Upper lobe of left lung (tissue), 4 donors: ENCODE measurements at regions not wholly inside any gene's neighbourhood (a gene's known extent, or its start where the extent isn't known, plus 50 kb on each side); places are given as distances from the start of the nearest gene placed in this dataset.

ENCODE experiments used
- POLR2A ChIP-seq, 4 donors: fragments of 450-650 bp; IDR thresholded peaks; one replicate each; pipeline ENCODE4 v1.5.1; 2016 to 2017; ENCODE audit warnings: antibody characterized with exemption in 4 of 4, mild to moderate bottlenecking in 2 of 4
- POLR2AphosphoS5 ChIP-seq, 2 donors: sonication (generic); formaldehyde crosslinking; IDR thresholded peaks; one replicate each; pipeline ENCODE4 v1.5.1; 2017; ENCODE audit warnings: antibody characterized with exemption in 2 of 2
- TF ChIP-seq, protein P1 (sequence below), 6 experiments: fragments of 450-650 bp in 4 of 6; fragments of 200-600 bp in 2 of 6; sonication (generic) in 2 of 6; IDR thresholded peaks; one replicate each; pipeline ENCODE4 v1.5.1; 2016 to 2019; ENCODE audit warnings: antibody characterized with exemption in 6 of 6

DNA sequence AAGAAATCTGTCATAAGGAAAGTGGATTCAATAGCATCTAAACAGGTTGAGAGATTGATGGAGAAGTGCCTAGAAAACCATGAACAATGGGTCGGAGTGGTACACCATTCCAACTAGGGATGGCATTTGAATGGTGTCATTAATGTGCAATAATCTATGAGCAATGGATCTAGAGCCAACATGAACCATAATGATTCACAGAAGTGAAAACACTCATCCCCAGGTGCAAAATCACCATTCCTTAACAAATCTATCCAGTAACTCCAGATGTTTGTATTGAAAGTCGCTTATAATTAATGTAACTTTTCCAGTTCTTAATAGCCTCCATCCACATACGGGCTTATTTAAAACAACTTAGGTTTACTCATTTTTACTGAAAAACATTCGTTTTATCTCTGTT lies 201.3 kb upstream of the ADGRL4 start:
- TF ChIP-seq, protein P1, sequence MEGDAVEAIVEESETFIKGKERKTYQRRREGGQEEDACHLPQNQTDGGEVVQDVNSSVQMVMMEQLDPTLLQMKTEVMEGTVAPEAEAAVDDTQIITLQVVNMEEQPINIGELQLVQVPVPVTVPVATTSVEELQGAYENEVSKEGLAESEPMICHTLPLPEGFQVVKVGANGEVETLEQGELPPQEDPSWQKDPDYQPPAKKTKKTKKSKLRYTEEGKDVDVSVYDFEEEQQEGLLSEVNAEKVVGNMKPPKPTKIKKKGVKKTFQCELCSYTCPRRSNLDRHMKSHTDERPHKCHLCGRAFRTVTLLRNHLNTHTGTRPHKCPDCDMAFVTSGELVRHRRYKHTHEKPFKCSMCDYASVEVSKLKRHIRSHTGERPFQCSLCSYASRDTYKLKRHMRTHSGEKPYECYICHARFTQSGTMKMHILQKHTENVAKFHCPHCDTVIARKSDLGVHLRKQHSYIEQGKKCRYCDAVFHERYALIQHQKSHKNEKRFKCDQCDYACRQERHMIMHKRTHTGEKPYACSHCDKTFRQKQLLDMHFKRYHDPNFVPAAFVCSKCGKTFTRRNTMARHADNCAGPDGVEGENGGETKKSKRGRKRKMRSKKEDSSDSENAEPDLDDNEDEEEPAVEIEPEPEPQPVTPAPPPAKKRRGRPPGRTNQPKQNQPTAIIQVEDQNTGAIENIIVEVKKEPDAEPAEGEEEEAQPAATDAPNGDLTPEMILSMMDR (IDR thresholded peaks at IDR 0.05): no peak
- TF ChIP-seq POLR2A (IDR thresholded peaks at IDR 0.05) (no peak), POLR2AphosphoS5 (IDR thresholded peaks at IDR 0.05) (no peak)
